Mesothelial cell of epicardium (in vitro differentiated cells): ENCODE measurements at regions not wholly inside any gene's neighbourhood (a gene's known extent, or its start where the extent isn't known, plus 50 kb on each side); places are given as distances from the start of the nearest gene placed in this dataset.

Experiments
- DNase-seq, 2 experiments: peaks; one replicate each; pipeline ENCODE4 v3.0.0; 2021; ENCODE audit warnings: low spot score in 2 of 2; ENCODE audit not compliant: unreplicated experiment in 2 of 2
- H3K27ac Mint-ChIP-seq: 2 replicates; pipeline ENCODE4 v1.8.0; 2021; ENCODE audit warnings: mixed read lengths
- H3K27me3 Mint-ChIP-seq: 2 replicates; pipeline ENCODE4 v1.8.0; 2021; ENCODE audit warnings: low read depth, mixed read lengths
- H3K36me3 Mint-ChIP-seq: 2 replicates; pipeline ENCODE4 v1.8.0; 2021; ENCODE audit warnings: mixed read lengths
- H3K4me1 Mint-ChIP-seq: 2 replicates; pipeline ENCODE4 v1.8.0; 2021; ENCODE audit warnings: mixed read lengths
- H3K4me3 Mint-ChIP-seq: 2 replicates; pipeline ENCODE4 v1.8.0; 2021; ENCODE audit warnings: mild to moderate bottlenecking, moderate library complexity, mixed read lengths
- H3K9me3 Mint-ChIP-seq: 2 replicates; pipeline ENCODE4 v1.8.0; 2021; ENCODE audit warnings: mixed read lengths
- CTCF ChIP-seq: fragments of 200-600 bp; sonication (generic); IDR thresholded peaks from one replicate; pipeline ENCODE4 v1.5.0; 2021; ENCODE audit warnings: antibody characterized with exemption; ENCODE audit not compliant: unreplicated experiment

GRCh38 chr20:61023612-61024011, 228.4 kb upstream of the CDH4 start:
- Mint-ChIP-seq H3K4me1 (no peaks in the 10 kb centered on the region), H3K27me3 (peaks cover 2% of the 10 kb centered on the region), H3K36me3 (no peaks in the 10 kb centered on the region), H3K9me3 (peaks cover 22% of the 10 kb centered on the region), H3K27ac (no peak overlapping the region), H3K4me3 (no peak overlapping the region)
- no peak for TF ChIP-seq CTCF
- DNase-seq, result no peak

DNA sequence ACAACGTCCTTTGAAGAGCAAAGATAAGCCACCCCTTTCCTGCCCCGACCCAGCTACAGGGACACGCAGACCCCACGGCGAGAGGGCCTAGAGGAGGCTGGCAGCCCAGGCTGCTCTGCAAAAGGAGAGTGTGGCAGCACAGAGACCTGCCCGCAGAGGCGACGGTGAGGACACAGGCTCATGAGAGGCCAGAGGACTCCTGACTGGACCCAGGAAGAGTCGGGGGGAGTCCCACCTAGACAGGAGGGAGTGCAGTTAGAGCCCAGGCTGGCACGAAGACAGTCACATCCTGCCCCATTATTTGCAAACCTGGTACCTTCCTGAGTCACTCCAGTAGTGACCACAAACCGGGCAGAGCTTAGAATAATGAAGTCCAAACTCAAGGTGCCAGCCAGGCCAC, 227.7 kb upstream of the CDH4 start:
- Mint-ChIP-seq H3K4me1 (no peaks in the 10 kb centered on the region), H3K27me3 (peaks cover 2% of the 10 kb centered on the region), H3K27ac (no peak overlapping the region), H3K9me3 (peaks cover 17% of the 10 kb centered on the region), H3K36me3 (no peaks in the 10 kb centered on the region), H3K4me3 (no peak overlapping the region)
- TF ChIP-seq CTCF, result no peak
- DNase-seq, result no peak

GRCh38 chr20:61025536-61025935, 226.5 kb upstream of the CDH4 start:
- Mint-ChIP-seq H3K27me3 (peaks cover 2% of the 10 kb centered on the region), H3K4me3 (no peak overlapping the region), H3K9me3 (peaks cover 17% of the 10 kb centered on the region), H3K27ac (no peak overlapping the region), H3K36me3 (no peaks in the 10 kb centered on the region), H3K4me1 (no peaks in the 10 kb centered on the region)
- DNase-seq, result no peak
- TF ChIP-seq CTCF, result no peak

- no peak for DNase-seq
- Mint-ChIP-seq H3K36me3 (no peaks in the 10 kb centered on the region), H3K4me3 (no peak overlapping the region), H3K4me1 (no peaks in the 10 kb centered on the region), H3K9me3 (peaks cover 17% of the 10 kb centered on the region), H3K27ac (no peak overlapping the region), H3K27me3 (peaks cover 2% of the 10 kb centered on the region)
- no peak for TF ChIP-seq CTCF
Measured at GRCh38 chr20:61026173-61026572, 225.9 kb upstream of the CDH4 start.

- Mint-ChIP-seq H3K4me1 (no peaks in the 10 kb centered on the region), H3K9me3 (peaks cover 17% of the 10 kb centered on the region), H3K4me3 (no peak overlapping the region), H3K27ac (no peak overlapping the region), H3K36me3 (no peaks in the 10 kb centered on the region), H3K27me3 (peaks cover 2% of the 10 kb centered on the region)
- no peak for TF ChIP-seq CTCF
- no peak for DNase-seq
Measured at GRCh38 chr20:61026731-61027130, 225.3 kb upstream of the CDH4 start.

GRCh38 chr20:61027218-61027617, 224.8 kb upstream of the CDH4 start:
- no peak overlapping the region for H3K27ac Mint-ChIP-seq
- peaks cover under 1% of the 10 kb centered on the region for H3K27me3 Mint-ChIP-seq
- no peak for TF ChIP-seq CTCF
- DNase-seq, result no peak
- H3K36me3 Mint-ChIP-seq, result no peaks in the 10 kb centered on the region
- no peak overlapping the region for H3K4me3 Mint-ChIP-seq
- peaks cover 17% of the 10 kb centered on the region for H3K9me3 Mint-ChIP-seq
- no peaks in the 10 kb centered on the region for H3K4me1 Mint-ChIP-seq
